ENCODE measurements at regions not wholly inside any gene's neighbourhood (a gene's known extent, or its start where the extent isn't known, plus 50 kb on each side); places are given as distances from the start of the nearest gene placed in this dataset.
"Not testable (repeated sequence)": the region's sequence is repeated elsewhere in the genome, so short reads cannot be mapped to it uniquely, and the experiment has no call there.

DNA sequence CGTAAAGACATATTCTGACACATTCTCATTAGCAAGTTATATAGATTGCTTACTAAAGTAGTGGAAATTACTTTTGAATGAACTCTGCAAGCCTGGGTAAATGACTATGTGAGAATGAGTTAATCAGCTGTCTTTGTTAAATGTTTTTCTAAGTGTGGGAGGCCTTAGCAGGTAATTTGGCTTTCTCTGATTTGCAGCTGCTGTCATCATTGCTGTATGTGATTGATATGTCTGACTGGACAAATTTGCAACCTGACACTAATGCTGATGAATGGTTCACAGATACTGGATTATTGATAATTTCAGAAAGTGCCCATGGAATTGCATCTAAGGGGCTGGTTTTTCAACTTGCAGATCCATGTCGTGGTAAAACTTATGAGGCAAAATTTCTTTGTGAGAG, 372.2 kb upstream of the SGO1 start:
- Histone ChIP-seq H3K4me1 (peaks cover 4% of the 10 kb centered on the region), H3K27ac (no peak overlapping the region), H3K27me3 (no peaks in the 10 kb centered on the region), H3K9me3 (no peaks in the 10 kb centered on the region), H3K36me3 (no peaks in the 10 kb centered on the region), H3K4me3 (no peak overlapping the region)
- TF ChIP-seq, protein P1, sequence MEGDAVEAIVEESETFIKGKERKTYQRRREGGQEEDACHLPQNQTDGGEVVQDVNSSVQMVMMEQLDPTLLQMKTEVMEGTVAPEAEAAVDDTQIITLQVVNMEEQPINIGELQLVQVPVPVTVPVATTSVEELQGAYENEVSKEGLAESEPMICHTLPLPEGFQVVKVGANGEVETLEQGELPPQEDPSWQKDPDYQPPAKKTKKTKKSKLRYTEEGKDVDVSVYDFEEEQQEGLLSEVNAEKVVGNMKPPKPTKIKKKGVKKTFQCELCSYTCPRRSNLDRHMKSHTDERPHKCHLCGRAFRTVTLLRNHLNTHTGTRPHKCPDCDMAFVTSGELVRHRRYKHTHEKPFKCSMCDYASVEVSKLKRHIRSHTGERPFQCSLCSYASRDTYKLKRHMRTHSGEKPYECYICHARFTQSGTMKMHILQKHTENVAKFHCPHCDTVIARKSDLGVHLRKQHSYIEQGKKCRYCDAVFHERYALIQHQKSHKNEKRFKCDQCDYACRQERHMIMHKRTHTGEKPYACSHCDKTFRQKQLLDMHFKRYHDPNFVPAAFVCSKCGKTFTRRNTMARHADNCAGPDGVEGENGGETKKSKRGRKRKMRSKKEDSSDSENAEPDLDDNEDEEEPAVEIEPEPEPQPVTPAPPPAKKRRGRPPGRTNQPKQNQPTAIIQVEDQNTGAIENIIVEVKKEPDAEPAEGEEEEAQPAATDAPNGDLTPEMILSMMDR (IDR thresholded peaks at IDR 0.05): no peak
- no peak for TF ChIP-seq POLR2AphosphoS5 (IDR thresholded peaks at IDR 0.05; ENCODE audit: insufficient read depth in 1 of 2, low read depth in 1 of 2)
- no peak for TF ChIP-seq POLR2A (IDR thresholded peaks at IDR 0.05)
- DNase-seq (ENCODE audit: extremely low spot score in 2 of 2): no peak
- intact Hi-C loops (cut with DNase I): no loop called here

DNA sequence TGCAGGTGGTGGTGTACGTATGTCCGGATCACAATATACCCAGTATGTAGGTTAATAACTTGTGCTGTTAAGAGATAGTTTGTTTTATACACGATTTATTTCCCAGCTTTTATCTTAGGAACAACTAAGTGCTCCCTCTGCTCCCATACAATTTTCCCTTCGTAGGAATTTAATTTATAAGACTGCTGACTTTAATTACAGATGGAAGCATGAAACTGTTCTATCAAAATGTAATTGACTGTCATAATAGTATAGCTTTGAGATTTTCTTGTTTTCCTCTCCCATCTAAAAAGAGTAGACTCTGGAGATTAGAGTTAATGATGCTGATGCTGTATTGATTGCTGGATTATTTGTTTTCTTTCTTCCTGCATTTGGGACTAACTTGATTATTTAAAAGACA, 370.7 kb upstream of the SGO1 start:
- intact Hi-C loops (cut with DNase I): no loop called here
- Histone ChIP-seq H3K27ac (no peak overlapping the region), H3K9me3 (no peaks in the 10 kb centered on the region), H3K36me3 (no peaks in the 10 kb centered on the region), H3K27me3 (no peaks in the 10 kb centered on the region), H3K4me1 (peaks cover 4% of the 10 kb centered on the region), H3K4me3 (no peak overlapping the region)
- DNase-seq (ENCODE audit: extremely low spot score in 2 of 2): no peak
- no peak for TF ChIP-seq POLR2AphosphoS5 (IDR thresholded peaks at IDR 0.05; ENCODE audit: insufficient read depth in 1 of 2, low read depth in 1 of 2)
- TF ChIP-seq POLR2A (IDR thresholded peaks at IDR 0.05): no peak
- TF ChIP-seq, protein P1 (IDR thresholded peaks at IDR 0.05): no peak

DNA sequence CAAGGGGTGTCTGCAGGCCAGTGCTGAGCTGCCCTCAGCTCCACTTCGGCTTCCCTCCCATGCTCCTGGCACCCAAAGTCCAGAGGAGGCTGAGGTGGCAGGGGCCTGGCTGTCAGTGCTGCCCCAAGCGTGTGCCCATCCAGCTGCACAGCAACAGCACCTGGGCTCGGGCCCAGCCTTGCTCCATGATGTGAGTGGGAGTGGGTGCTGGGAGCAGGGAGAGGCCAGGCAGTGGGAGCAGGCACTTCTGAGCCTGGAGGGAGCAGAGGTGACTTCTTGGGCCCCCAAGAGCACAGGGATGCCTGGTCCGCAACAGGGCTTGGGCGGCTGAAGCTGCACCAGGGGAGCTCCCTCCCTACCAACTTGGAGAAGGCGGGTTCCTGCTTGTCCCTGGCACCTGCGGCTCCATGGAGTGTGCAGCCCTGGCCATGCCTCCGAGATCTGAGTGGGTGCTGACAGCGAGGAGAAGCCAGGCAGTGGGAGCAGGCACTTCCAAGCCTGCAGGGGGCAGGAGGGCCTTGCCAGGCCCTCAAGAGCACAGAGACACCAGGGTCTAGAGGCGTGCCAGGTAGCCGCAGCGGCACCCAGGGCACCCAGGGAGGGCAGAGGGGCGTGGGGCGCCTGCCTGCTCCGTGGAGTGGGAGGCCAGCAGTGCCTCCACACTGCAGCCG, 366.7 kb upstream of the SGO1 start:
- intact Hi-C loops (cut with DNase I): no loop called here
- no peak overlapping the region for H3K27ac ChIP-seq
- no peak overlapping the region for H3K4me3 ChIP-seq
- H3K9me3 ChIP-seq: no peaks in the 10 kb centered on the region
- H3K27me3 ChIP-seq: no peaks in the 10 kb centered on the region
- no peak for DNase-seq (ENCODE audit: extremely low spot score in 2 of 2)
- TF ChIP-seq POLR2AphosphoS5 (IDR thresholded peaks at IDR 0.05; ENCODE audit: insufficient read depth in 1 of 2, low read depth in 1 of 2): no peak
- TF ChIP-seq POLR2A (IDR thresholded peaks at IDR 0.05): no peak
- TF ChIP-seq, protein P1 (IDR thresholded peaks at IDR 0.05): no peak
- H3K4me1 ChIP-seq: no peaks in the 10 kb centered on the region
- H3K36me3 ChIP-seq: no peaks in the 10 kb centered on the region

DNA sequence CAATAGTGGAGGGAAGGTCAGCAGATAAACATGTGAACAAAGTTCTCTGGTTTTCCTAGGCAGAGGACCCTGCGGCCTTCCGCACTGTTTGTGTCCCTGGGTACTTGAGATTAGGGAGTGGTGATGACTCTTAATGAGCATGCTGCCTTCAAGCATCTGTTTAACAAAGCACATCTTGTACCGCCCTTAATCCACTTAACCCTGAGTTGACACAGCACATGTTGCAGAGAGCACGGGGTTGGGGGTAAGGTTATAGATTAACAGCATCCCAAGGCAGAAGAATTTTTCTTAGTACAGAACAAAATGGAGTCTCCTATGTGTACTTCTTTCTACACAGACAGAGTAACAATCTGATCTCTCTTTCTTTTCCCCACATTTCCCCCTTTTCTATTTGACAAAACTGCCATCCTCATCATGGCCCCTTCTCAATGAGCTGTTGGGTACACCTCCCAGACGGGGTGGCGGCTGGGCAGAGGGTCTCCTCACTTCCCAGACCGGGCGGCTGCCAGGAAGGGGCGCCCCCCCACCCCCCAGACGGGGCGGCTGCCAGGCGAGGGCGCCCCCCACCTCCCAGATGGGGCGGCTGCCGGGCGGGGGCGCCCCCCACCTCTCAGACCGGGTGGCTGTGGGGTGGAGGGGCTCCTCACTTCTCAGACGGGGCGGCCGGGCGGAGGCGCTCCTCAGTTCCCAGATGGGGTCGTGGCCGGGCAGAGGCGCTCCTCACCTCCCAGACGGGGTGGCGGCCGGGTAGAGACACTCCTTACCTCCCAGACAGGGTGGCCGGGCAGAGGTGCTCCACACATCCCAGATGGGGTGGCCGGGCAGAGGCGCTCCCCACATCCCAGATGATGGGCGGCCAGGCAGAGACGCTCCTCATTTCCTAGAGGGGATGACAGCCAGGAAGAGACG, 361.6 kb upstream of the SGO1 start:
- intact Hi-C loops (cut with DNase I); H3K36me3 ChIP-seq; DNase-seq (ENCODE audit: extremely low spot score in 2 of 2); H3K4me3 ChIP-seq; H3K9me3 ChIP-seq; H3K27ac ChIP-seq; H3K4me1 ChIP-seq; H3K27me3 ChIP-seq: not testable (repeated sequence)

GRCh38 chr3:20546636-20547035, 360.6 kb upstream of the SGO1 start:
- Histone ChIP-seq H3K27me3 (no peaks in the 10 kb centered on the region), H3K4me1 (no peaks in the 10 kb centered on the region), H3K27ac (no peak overlapping the region), H3K9me3 (no peaks in the 10 kb centered on the region), H3K4me3 (no peak overlapping the region), H3K36me3 (no peaks in the 10 kb centered on the region)
- no peak for TF ChIP-seq POLR2A (IDR thresholded peaks at IDR 0.05)
- DNase-seq (ENCODE audit: extremely low spot score in 2 of 2): no peak
- intact Hi-C loops (cut with DNase I): no loop called here

Measured in vagina (tissue), 2 donors.